HG03558 (cell line): ENCODE measurements at regions not wholly inside any gene's neighbourhood (a gene's known extent, or its start where the extent isn't known, plus 50 kb on each side); places are given as distances from the start of the nearest gene placed in this dataset.
A peak's percentile ranks its signal among the peaks of the same experiment; 100 is the strongest.

ENCODE experiments used
- ATAC-seq: cut with Tn5 transposase; IDR thresholded peaks from one replicate; pipeline ENCODE4 v1.9.1; 2021; ENCODE audit warnings: moderate number of reproducible peaks; ENCODE audit not compliant: unreplicated experiment; ENCODE audit errors: extremely low read depth

DNA sequence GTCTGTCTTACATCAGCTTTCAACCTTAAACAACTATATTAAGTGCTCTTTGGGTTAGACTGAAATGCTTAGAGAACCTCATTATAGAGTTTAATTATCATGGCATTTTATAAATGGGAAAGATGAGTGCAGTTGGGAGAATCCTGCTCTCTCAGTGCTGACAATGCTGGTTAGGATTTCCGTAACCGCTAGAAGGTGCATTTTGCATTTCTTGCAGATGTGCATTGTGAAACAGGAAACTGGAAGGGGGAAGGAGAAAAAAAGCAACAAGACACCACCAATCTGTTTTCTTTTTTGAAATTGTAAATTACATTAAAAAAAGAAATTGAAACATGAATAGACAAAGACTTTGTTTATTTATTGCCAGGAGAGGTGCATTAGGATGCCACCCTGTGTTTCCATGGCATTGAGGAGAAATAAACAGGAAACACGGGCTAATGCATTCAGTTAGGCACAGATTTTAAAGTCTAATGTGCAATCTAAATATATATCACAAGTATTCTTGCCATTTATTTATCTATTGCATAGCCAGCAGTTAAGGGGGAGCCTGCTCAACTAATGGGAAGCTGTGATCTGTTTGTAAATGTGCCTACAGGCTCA, 478.9 kb downstream of the PSAT1 start:
- no peak for ATAC-seq

DNA sequence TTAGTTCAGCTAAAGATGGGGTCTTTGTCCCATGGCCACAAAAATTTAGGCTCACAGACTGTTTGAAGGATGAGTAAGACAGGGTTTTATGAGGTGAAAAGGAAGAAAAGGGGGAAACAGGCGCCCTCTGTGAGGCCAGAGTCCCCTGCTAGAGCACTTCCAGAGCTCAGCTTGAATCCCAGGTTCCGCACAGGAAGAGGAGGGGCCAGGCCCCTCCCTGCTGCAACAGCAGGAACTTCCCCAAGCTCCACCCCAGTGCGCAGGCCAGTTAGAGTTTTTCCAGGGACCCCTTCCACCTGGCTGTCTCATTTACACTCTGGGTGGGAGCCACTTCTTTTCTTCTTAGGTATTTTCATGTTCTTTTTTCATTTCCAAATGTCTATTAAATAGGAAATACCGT, 480.8 kb downstream of the PSAT1 start:
- no peak for ATAC-seq

DNA sequence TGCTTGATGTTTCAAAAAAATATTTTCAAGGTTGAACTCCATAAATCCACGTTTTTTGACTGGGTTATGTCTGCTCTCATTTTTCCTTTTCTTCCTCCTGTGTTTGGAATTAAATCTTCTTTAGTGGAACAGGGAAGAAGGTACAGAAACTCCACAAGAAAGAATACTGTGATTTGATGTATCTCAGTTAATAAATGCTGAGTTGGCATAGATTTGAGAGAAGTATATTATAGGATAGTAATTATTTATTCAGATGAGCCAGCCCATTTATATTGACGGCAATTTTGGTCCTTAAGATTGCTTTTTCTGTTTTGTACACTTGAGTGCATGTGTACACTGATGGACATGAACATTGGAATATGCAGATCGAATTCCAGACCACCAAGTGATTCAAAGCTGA, 481.4 kb downstream of the PSAT1 start:
- no peak for ATAC-seq

DNA sequence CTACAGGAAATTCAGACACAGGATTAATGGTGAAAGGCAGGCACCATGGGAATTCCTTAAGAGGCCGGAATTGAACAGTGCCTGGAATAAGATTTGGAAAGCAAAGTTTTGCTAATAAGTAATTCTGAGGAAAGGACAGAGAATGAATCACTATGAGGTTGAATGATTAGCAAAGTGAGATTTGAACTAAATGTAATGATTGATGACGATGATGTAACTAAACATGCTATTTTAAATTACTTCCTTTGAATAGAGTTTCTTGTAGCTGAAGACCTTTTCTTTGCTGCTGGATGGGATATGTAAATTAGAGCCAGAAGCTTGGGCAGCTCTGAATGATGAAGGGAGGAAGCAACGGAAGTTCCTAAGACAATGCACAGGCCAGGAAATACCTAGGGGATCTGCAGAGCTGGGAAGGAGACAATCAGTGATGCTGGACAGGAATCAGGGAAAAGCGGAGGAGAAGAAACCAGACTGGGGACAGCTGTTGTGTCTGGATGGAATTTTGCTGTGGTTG, 482.0 kb downstream of the PSAT1 start:
- ATAC-seq = no peak

DNA sequence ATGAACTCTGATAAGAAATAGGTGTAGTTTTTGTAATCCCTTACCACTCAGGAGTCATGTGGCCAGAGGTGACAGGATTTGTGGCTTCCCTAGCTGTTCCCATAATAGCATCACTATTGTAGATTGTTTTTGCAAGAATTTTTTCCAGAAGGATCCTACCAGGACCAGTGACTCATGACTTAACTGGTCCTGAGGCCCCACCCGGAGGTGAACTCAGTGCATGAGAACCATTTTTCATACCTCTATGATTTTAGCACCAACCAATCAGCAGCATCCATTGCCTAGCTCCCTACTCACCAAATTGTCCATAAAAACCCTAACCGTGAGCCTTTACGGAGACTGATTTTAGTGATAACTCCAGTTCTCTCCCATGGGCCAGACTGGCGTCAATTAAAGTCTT, 484.8 kb downstream of the PSAT1 start:
- ATAC-seq = no peak

DNA sequence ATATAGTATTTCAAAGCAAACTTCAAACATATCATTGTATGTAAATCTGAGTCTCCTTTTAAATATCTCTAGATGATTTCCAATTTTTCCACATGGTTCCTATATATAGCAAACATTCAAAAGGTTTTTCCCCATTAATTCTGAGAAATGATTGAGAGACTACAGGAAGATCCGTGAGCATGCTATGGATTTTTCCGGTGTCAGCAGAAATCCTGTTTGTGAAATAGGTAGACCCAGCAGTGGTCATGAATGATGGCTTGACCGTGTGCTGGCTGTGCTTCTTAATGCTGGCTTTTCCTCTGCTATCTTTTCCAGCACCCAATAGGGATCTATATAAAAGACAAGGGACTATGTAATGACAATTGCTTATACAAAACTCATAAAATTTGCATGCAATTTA, 485.3 kb downstream of the PSAT1 start:
- ATAC-seq = no peak

DNA sequence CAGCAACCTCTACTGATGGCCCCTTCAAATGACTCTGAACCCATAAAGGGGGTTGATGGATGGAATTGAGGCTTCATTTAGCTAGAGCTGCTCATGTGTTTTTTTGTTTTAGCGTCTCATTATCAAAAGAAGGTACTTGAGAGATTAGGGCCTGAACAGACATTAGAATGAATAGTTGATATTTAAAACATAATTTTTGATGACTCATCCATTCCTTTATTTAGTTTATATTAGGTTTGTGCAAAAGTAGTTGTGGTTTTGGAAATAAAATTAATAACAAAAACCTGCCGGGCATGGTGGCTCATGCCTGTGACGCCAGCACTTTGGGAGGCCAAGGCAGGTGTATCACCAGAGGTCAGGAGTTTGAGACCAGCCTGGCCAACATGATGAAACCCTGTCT, 485.9 kb downstream of the PSAT1 start:
- ATAC-seq = no peak

DNA sequence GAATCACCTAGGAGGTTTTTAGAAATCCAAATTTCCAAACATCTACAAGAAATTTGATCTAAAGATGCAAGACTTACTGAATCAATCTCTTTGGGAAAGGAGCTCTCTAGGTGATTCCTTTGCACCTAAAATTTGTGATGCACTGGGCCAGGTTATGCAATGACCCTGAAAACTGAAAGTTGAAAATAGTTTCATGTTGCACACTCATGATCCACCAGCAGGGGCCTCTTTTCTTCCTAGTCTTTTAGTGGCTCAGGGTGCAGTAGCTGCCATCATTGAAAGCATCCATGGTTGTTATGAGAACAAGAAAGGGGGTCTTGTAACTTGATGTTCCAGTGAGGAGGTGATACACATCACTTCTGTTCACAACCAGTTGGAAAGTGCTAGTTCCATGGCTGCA, 486.8 kb downstream of the PSAT1 start:
- no peak for ATAC-seq

DNA sequence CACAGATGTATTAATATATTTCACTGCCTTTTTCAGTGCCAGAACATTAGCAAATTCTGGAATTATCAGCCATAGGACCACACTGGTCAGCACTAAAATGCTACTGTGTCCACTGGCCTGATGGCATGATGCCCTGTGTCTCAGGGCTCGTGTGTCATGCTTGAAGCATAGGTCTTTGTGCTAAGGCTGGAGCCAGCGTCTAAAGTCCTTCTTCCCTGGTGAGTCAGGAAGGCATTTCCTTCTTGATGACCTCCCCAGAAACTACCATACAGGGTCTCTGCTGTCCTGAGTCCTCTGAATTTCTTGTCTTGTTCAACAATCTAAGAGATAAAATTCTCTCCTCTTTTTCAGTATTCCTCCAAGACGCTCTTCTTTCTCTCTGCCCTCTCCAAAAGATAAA, 489.9 kb downstream of the PSAT1 start:
- ATAC-seq = no peak

DNA sequence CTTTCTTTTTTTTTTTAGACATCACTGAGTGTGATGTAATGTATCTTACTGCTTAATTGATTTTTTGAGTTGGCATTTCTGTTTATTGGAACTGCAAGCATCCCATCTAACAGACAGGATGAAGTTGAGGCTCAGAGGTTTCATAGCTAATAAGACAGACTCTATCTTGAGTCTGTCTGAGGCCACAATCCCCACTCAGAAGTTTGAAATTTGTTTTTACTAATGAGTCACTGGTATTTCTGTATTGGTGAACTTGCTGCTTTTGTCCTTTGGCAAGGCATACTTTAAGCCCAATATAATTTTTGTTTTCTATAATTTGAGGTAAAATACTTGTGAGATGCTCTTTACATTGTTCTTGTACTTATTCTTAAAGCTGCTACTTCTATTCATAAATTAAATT, 491.2 kb downstream of the PSAT1 start:
- ATAC-seq = no peak

DNA sequence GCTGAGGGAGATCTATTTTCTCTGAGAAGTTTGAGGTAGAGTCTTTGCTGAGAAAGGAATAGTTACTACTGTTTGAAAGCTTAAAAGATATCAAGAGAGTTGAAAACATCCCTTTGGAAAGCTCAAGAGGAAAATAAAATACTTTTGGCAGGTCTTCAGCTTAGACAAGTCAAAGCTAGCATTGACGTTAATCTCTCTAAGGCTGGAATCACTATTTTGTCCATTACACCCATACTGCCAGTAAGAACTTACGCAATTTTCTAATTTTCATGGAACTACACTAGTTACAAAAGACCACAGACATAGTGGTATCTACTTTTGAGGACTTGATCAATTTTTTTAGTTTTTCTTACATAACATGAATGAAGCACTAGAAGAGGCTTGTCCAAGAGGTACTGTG, 494.9 kb downstream of the PSAT1 start:
- no peak for ATAC-seq

DNA sequence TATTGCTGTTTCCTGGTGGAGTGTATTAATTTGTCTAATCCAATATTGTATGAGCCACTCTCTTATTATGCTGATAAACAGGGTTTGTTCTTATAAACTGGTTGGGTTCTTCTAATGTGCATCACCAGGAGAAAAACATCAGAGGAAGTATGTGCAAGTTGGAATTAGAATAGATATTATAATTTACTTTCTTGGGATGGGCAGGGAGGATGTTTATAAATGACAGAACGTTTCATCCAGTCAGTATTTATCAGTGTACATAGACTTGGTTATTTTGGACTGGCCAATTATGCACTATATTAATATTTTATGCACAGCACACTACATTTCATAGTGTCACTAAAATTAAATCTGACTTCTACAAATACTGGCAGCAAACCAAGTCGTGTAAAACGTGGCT, 495.8 kb downstream of the PSAT1 start:
- no peak for ATAC-seq

DNA sequence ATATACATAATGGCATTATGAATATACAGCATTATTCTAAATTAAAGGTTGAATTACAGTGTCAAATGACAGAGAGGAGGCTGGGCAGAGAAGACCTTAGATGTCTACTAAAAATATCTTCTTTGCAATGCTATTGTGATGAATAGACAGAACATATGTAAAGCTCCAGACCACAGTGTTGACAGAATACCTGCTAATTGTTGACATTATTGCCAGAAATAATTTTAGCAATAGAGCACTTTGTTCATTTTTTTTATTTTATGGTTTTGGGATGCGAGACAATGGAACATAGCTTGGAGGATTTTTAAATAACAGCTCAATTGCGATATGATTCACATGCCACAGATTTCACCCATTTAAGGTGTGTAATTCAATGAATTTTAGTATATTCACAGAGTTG, 508.8 kb downstream of the PSAT1 start:
- no peak for ATAC-seq

DNA sequence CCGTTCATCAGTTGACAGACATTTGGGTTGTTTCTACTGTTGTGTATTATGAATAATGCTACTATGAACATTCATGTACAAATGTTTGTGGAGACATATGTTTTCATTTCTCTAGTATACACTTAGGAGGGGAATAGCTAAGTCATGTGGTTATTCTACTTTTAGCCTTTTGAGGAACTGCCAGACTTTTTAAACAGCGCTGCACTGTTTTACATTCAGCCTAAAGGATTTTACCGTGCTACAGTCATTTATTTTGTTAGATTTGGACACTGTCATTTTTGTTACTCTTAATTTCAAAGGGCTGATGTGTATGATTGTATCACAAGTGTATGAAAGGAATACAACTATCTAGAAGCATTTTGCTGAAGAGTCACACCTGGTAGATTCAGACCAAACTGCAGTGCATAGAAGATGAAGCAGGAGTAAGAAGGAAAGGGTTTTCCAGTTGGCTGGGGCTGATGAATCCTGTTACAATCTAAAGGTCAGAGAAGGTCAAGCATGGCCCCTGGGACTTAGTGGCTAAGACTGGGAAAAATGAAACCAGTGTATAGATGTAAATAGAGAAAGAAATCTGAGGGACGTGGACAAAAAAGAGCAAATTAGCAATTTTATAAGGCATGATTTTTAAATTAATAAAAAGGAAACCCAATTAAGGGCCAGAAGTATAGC, 509.7 kb downstream of the PSAT1 start:
- ATAC-seq = no peak

DNA sequence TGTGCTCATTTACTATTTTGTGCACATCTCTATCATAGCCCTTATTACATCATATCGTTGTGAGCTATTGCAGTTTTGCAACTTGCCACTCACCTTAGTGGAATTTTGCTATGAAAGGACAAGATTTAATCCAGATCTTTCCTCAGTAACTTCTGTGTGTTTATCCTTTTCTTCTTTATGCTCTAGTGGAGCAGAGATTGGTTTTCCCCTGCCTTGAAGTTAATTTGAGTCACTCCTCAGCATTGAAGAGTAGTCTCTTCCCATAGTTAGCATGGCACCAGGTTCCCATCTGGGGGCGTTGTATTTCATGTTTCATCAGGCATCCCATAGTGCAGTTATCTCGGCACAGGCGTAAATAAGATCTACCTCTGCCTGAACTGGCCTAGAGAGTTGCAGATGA, 510.4 kb downstream of the PSAT1 start:
- ATAC-seq = no peak

DNA sequence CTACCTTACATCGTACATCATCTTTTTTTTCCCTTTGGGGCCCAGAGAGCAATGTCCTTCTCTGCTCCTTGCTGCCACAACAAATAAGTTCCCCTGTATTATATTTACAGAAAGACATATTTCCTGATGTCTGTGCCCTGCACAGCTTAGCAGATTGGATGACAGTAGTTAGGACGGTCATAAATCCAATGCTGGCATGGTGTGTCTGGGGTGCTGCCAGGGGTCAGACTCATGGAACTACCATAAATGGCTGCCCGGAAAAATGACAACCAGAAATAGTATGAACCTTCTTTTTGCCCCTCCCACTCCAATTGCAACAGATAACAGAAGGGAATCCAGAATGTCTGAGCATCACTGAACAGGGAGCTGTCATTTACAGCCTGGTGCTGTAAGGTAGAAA, 511.1 kb downstream of the PSAT1 start:
- ATAC-seq = no peak

DNA sequence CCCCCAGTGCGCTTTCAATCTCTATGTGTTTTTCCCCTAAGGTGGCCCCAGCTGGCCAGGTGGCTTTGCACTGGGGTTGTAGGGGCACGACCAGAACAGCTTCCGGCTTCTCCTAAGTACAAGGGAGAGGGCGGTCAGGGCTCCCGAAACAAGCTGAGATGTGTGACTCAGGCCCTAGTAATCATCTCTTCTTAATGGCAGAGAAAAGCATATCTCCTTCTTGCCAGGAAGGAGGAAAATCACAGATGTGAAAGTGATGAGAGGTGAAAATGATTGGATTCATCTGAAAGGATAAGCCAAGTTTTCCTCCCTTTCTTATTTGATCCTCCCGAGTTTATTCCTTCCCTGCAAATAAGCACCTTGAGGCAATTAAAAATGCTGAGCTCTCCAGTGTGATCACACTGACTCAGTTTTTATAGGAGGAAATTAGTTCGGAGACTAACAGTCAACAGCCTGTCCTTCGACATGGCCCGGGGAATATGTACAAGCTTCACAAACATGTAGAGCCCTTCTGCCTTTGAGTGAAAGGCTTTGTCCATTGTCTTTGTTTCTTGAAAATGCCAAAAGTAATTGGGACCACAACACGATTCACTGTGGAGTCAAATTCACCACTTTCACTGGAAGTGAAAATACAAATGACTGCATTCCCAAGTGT, 514.8 kb downstream of the PSAT1 start:
- ATAC-seq = no peak

DNA sequence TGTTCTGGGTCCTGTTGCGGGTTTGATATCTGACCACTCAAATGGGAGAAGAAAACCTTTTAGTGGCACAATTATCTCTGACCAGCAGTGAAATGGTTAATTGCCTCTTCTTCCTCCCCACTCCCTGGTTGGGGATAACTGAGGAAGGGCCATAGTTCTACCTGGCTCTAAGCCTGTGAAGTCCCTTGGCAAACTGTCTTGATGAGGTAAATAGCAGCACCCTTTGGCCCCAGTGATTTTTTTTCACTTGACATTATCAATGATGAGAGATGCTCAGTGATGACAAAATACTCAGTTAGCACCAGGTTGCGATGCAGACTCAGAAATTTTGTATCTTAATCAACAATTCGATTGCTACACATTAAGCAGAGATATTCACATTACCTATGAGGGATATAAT, 515.7 kb downstream of the PSAT1 start:
- ATAC-seq = no peak

DNA sequence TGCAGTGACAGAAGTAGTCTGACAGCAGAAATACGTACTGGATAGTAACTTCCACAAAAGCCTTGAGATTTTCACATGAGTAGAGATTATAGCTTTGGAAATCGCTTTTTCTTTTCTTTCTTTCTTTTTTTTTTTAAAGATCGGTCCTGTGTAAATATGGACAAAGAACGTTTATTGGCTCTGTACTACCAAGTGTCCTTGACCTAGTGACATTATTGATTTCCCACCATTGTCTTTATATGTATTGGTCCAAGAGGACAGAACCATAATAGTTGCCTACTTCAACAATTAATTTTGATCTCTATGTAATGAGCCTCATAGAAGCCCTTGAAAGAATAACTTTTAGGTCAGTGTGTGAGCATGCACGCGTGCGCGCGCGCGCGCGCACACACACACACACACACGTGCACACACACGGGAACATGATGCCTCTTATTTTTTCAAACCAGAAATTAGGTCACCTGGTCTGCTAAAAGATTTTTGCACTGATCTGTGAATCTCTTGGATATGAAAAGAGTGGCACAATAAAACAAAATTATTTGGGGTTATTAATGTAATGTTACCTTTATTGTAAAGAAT, 516.8 kb downstream of the PSAT1 start:
- no peak for ATAC-seq

DNA sequence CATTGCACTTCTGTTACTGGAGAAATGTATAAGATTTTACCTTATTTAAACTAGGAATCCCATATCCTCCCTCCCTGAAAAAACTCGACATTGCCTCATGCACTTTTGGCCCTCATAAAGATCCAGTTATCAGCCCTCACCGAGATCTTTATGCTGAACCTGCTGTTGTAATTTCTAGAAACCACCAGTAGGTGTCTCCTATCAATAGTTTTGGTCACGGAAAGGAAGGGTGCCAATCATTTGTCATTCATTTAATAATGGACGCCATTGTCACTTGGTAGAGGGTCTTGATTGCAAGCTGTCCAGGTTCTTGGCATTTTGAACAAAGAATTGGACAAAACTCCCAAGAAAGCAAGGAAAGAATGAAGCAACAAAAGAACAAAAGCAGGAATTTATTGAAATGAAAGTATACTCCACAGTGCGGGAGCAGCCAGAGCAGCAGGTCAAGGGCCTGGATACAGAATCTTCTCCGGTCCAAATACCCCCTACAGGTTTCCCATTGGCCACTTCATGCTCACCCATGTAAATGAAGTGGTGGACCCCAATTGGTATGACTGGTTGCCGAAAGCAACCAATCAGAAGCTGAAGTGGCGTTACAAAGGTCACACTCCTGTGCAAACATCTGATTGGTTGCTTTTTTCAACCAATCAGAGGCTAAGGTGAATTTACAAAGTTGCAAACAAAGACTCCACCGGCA, 524.3 kb downstream of the PSAT1 start:
- peak; percentile 70 for ATAC-seq

DNA sequence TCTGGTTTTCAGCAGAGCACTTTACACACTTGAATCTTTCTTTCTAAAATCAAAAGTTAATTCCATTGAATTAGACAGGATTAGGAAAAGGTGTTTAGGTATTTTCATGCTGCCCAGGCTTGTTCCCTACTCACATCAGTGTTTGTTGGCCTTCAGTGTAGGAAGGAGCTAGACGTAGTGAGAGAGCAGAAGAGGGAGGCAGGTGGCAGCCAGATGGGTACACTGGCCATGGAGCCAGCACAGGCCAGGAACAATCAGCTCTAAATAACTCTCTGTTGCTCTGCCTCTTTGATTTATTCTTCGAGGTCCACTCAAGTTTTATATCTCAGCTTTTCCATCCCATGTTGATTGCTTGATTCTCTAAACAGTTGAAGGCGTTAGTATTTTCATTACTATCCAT, 529.6 kb downstream of the PSAT1 start:
- no peak for ATAC-seq
